ENCODE measurements at regions not wholly inside any gene's neighbourhood (a gene's known extent, or its start where the extent isn't known, plus 50 kb on each side); places are given as distances from the start of the nearest gene placed in this dataset.

GRCh38 chr22:48192071-48192470 lies 1429.6 kb downstream of the TBC1D22A start:
- WGBS, 2 experiments (ENCODE audit: low coverage in 1 of 2, low lambda C conversion rate in 2 of 2, missing lambda C conversion rate in 2 of 2) = 0% methylated on average over 1 of the region's 1 CpG

GRCh38 chr22:48188231-48188721 lies 1425.8 kb downstream of the TBC1D22A start:
- Histone ChIP-seq H3K9me2 (ENCODE audit: insufficient read depth) (no peaks in the 10 kb centered on the region), H2AFZ (no peak overlapping the region), H3K4me3 (no peak overlapping the region), H3K9ac (no peak overlapping the region), H3K4me1 (ENCODE audit: insufficient read depth) (no peaks in the 10 kb centered on the region), H3K4me2 (ENCODE audit: unreplicated experiment) (no peak overlapping the region), H3F3A (ENCODE audit: insufficient read depth) (no peaks in the 10 kb centered on the region), H3K79me2 (ENCODE audit: insufficient read depth) (no peaks in the 10 kb centered on the region), H3K27ac (no peak overlapping the region), H3K36me3 (ENCODE audit: low read depth) (no peaks in the 10 kb centered on the region), H3K9me3 (ENCODE audit: low read depth) (peaks cover 3% of the 10 kb centered on the region), H3K27me3 (replicated peaks; ENCODE audit: insufficient read depth) (no peaks in the 10 kb centered on the region), H4K20me1 (ENCODE audit: insufficient read depth) (no peaks in the 10 kb centered on the region)
- no peak for TF ChIP-seq EZH2 (IDR thresholded peaks at IDR 0.05; ENCODE audit: insufficient read depth, poor library complexity, severe bottlenecking)
- TF ChIP-seq EZH2phosphoT487 (IDR thresholded peaks at IDR 0.05; ENCODE audit: insufficient read depth, low read depth) = no peak
- WGBS, 2 experiments (ENCODE audit: low coverage in 1 of 2, low lambda C conversion rate in 2 of 2, missing lambda C conversion rate in 2 of 2) = 45 to 47% methylated on average over 7 of the region's 7 CpGs
- peak; percentile 3 for DNase-seq
- in situ Hi-C loops (cut with MboI) = no loop called here

More at GRCh38 chr22:48192071-48192470, 1429.6 kb downstream of the TBC1D22A start:
- no peak overlapping the region for H3K27ac ChIP-seq
- in situ Hi-C loops (cut with MboI) = no loop called here
- no peaks in the 10 kb centered on the region for H3K79me2 ChIP-seq (ENCODE audit: insufficient read depth)
- no peak overlapping the region for H3K4me2 ChIP-seq (ENCODE audit: unreplicated experiment)
- no peak overlapping the region for H3K4me3 ChIP-seq
- H3K9me3 ChIP-seq (ENCODE audit: low read depth) = peaks cover 3% of the 10 kb centered on the region
- no peaks in the 10 kb centered on the region for H3K4me1 ChIP-seq (ENCODE audit: insufficient read depth)
- no peaks in the 10 kb centered on the region for H3K27me3 ChIP-seq (replicated peaks; ENCODE audit: insufficient read depth)
- H4K20me1 ChIP-seq (ENCODE audit: insufficient read depth) = no peaks in the 10 kb centered on the region
- no peaks in the 10 kb centered on the region for H3F3A ChIP-seq (ENCODE audit: insufficient read depth)
- H3K9me2 ChIP-seq (ENCODE audit: insufficient read depth) = no peaks in the 10 kb centered on the region
- H2AFZ ChIP-seq = no peak overlapping the region
- TF ChIP-seq EZH2phosphoT487 (IDR thresholded peaks at IDR 0.05; ENCODE audit: insufficient read depth, low read depth) (no peak), EZH2 (IDR thresholded peaks at IDR 0.05; ENCODE audit: insufficient read depth, poor library complexity, severe bottlenecking) (no peak)
- H3K9ac ChIP-seq = no peak overlapping the region
- DNase-seq = no peak
- H3K36me3 ChIP-seq (ENCODE audit: low read depth) = no peaks in the 10 kb centered on the region

GRCh38 chr22:48187356-48187755 lies 1424.9 kb downstream of the TBC1D22A start:
- Histone ChIP-seq H3K9me2 (ENCODE audit: insufficient read depth) (no peaks in the 10 kb centered on the region), H3K9me3 (ENCODE audit: low read depth) (peaks cover 3% of the 10 kb centered on the region), H3K4me3 (no peak overlapping the region), H3K4me2 (ENCODE audit: unreplicated experiment) (no peak overlapping the region), H4K20me1 (ENCODE audit: insufficient read depth) (no peaks in the 10 kb centered on the region), H3K36me3 (ENCODE audit: low read depth) (no peaks in the 10 kb centered on the region), H3K79me2 (ENCODE audit: insufficient read depth) (no peaks in the 10 kb centered on the region), H3K27ac (no peak overlapping the region), H2AFZ (no peak overlapping the region), H3K27me3 (replicated peaks; ENCODE audit: insufficient read depth) (no peaks in the 10 kb centered on the region), H3F3A (ENCODE audit: insufficient read depth) (no peaks in the 10 kb centered on the region), H3K4me1 (ENCODE audit: insufficient read depth) (no peaks in the 10 kb centered on the region), H3K9ac (no peak overlapping the region)
- TF ChIP-seq EZH2phosphoT487 (IDR thresholded peaks at IDR 0.05; ENCODE audit: insufficient read depth, low read depth) (no peak), EZH2 (IDR thresholded peaks at IDR 0.05; ENCODE audit: insufficient read depth, poor library complexity, severe bottlenecking) (no peak)
- WGBS, 2 experiments (ENCODE audit: low coverage in 1 of 2, low lambda C conversion rate in 2 of 2, missing lambda C conversion rate in 2 of 2) = 25 to 28% methylated on average over 8 of the region's 8 CpGs
- in situ Hi-C loops (cut with MboI) = no loop called here
- no peak for DNase-seq

GRCh38 chr22:48186146-48186790 lies 1423.8 kb downstream of the TBC1D22A start:
- Histone ChIP-seq H3K9ac (no peak overlapping the region), H3K9me3 (ENCODE audit: low read depth) (no peaks in the 10 kb centered on the region), H3F3A (ENCODE audit: insufficient read depth) (no peaks in the 10 kb centered on the region), H3K9me2 (ENCODE audit: insufficient read depth) (no peaks in the 10 kb centered on the region), H3K36me3 (ENCODE audit: low read depth) (no peaks in the 10 kb centered on the region), H3K4me2 (ENCODE audit: unreplicated experiment) (no peak overlapping the region), H3K27ac (no peak overlapping the region), H3K4me1 (ENCODE audit: insufficient read depth) (no peaks in the 10 kb centered on the region), H3K27me3 (replicated peaks; ENCODE audit: insufficient read depth) (no peaks in the 10 kb centered on the region), H2AFZ (no peak overlapping the region), H3K79me2 (ENCODE audit: insufficient read depth) (no peaks in the 10 kb centered on the region), H4K20me1 (ENCODE audit: insufficient read depth) (no peaks in the 10 kb centered on the region), H3K4me3 (no peak overlapping the region)
- TF ChIP-seq EZH2phosphoT487 (IDR thresholded peaks at IDR 0.05; ENCODE audit: insufficient read depth, low read depth) = no peak
- no peak for TF ChIP-seq EZH2 (IDR thresholded peaks at IDR 0.05; ENCODE audit: insufficient read depth, poor library complexity, severe bottlenecking)
- in situ Hi-C loops (cut with MboI) = no loop called here
- no peak for DNase-seq
- 23 to 28% methylated on average over 10 of the region's 10 CpGs for WGBS, 2 experiments (ENCODE audit: low coverage in 1 of 2, low lambda C conversion rate in 2 of 2, missing lambda C conversion rate in 2 of 2)
